HG03139 (cell line): ENCODE measurements at regions not wholly inside any gene's neighbourhood (a gene's known extent, or its start where the extent isn't known, plus 50 kb on each side); places are given as distances from the start of the nearest gene placed in this dataset.

Experiments
- ATAC-seq: cut with Tn5 transposase; IDR thresholded peaks from one replicate; pipeline ENCODE4 v1.9.1; 2021; ENCODE audit not compliant: unreplicated experiment

DNA sequence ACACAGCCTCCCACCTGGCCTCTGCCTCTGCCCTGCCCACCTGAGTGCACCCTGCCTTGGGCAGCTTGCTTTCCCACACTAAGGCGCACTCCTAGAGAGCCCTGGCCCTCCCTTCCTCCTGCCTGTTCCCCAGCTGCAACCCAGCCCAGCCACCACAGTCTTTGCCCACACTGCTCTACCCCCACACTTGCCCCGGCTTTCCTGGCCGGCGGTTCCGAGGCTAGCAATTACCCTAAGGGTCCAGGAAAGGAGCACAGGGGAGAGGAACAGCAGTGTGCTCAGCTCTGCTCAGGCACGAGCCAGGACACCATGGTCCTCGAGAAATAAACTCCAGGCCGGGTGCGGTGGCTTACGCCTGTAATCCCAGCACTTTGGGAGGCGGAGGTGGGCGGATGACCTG, 237.8 kb upstream of the RAB6C start:
- ATAC-seq, result no peak

DNA sequence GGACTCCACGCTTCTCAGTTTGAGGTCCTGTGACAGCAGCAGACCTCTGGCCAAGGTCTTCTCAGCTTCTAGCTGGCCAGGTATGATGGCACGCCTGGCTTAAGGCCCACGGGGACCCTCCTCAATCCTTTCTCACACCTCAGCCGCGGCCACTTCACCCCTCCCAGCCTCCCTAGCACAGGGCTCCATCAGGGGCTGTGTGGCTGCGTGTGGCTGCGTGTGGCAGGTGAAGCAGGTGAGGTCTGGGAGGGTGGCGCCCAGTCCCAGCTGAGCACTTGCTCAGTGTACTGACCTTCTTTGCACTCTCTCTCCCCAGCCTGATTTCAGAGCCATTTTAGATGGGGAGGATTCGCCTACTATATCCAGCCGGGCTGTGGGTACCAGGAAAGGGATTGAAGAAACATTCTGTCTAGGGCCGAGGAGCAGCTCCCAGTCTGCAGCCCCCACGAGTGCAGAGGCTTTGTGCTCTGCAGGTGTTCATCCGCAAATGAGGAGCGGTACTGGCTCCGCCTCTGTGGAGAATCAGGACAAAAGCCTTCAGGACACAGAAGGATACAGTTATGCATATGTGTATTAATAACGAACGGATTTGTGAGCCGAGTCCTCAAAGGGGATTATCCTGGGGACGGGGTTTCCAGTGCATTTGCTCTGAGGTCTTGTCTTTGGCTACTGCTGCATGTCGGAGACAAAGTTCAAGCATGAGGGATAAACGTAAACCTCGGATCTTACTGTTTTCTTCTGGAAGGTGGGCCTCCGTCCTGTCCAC, 236.9 kb upstream of the RAB6C start:
- no peak for ATAC-seq

DNA sequence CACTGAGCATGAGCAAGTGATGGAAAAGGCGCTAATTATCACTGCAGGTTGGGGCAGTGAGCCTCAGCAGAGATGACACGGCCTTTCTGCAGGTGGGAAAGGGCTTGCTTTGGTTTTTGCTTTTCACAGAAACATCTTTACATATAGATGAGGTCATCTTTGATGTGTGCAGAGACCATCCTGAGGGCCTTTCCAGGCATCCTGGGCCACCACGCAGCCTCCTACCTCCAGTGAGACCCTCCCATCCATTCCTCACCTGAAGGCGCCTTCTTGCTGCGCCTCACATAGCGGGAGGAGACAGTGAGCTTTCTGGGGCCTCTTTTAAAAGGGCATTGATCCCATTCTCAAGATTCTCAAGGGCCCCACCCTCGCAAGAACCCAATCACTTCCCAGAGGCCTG, 235.3 kb upstream of the RAB6C start:
- ATAC-seq, result no peak

- ATAC-seq, result no peak
Observed at GRCh38 chr2:129744649-129745048, 234.8 kb upstream of the RAB6C start.

GRCh38 chr2:129747500-129748125, 231.9 kb upstream of the RAB6C start:
- ATAC-seq, result no peak

DNA sequence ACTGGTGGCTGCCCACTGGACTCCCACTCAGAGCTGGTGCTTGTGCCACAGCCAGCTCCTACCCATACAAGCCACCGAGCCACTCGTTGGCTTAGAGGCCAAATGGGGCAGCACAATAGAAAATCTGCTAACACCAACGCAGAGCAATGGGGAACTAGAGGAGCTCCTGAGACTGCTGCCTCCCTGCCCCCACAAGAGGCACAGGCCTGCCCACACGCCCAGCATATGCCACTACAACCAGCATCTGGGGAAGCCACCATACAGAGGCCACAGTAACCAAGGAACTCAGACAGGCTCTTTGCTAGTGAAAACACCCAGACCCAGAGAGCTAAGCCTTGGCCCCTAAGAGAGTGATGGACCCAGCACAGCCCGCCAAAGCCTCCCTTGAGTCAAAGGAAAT, 231.2 kb upstream of the RAB6C start:
- ATAC-seq, result no peak

DNA sequence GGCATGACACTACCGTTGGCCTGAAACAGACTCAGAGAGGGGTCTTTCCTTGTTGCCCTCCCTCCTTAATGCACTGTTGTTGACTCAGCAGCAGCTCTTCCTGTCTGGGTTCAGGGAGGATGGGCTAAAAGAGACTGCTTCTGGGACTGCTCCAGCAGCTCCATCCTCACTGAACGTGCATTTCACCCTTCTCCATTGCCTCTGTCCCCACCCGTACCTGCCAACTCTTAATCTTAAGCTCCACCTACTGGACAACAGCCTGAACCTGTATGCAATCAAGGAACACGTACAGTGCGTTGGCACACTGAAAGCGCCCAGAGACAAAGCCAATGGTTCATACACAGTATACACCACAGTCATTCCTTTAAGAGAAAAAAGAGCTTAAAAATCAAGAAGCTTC, 230.8 kb upstream of the RAB6C start:
- ATAC-seq, result no peak

DNA sequence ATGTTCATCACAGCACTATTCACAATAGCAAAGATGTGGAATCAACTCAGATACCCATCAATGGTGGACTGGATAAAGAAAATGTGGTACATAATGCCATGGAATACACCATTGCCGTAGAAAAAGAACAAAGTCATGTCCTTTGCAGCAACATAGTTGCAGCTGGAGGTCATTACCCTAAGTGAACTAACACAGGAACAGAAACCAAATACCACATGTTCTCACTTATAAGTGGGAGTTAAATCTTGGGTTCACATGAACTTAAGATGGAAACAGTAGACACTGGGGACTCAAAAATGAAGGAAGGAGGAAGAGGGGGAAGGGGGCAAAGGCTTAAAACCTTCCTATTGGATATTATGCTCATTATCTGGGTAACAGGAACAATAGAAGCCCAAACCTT, 228.1 kb upstream of the RAB6C start:
- no peak for ATAC-seq

DNA sequence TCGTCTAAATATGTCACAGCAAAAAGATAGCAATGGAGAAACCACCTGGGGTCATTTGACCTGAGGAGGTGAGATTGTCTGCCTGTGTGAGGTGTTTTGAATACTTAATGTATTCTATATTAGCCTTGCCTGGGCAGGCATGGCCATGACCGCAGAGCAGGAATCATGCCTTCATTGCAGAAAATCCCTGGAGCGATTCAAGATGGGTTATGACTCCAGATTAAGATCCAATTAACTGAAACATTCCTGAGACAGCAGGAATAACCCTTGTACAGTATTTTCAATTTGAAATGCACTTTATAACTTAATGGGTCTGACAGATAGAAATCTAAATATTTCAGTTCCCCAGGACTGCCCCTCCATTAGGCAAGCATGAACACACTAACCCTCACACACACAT, 227.3 kb upstream of the RAB6C start:
- no peak for ATAC-seq

GRCh38 chr2:129752686-129753085, 226.8 kb upstream of the RAB6C start:
- no peak for ATAC-seq

DNA sequence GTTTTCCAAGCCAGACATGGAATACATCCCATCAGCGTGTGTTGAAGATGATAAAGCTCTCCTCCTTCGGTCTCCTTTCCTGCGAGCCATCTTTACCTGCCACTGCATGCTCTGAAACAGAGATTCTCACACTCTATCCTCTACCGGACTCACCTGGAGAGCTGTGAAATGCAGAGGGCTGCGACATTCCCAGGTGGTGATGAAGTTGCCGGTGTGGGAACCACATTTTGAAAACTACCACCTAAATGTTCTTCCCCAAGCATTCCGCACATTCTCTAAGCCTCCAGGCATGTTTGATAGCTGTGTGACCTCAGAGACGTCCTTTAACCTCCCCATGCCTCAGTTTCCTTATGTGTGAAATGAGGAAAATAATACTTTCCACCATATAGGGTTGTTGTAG, 226.2 kb upstream of the RAB6C start:
- no peak for ATAC-seq

DNA sequence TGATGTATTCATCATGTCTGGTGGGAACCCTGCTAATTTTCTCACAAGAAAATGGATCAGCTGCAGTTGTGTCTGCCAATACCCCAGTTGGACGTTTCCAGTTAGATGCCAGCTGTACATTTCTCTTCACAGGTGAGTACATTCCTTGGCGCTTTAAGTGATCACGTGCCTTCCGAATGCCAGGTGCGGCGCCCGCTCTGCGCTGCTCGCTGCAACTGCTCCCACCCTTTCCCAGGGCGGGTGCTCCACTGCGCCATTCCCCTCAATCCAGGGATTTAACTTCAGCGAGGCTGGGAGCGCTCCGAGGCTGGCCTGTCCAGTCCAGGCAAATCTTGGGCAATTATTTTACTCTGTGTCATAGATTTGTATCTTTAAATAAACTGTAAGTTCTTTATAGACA, 225.0 kb upstream of the RAB6C start:
- no peak for ATAC-seq

DNA sequence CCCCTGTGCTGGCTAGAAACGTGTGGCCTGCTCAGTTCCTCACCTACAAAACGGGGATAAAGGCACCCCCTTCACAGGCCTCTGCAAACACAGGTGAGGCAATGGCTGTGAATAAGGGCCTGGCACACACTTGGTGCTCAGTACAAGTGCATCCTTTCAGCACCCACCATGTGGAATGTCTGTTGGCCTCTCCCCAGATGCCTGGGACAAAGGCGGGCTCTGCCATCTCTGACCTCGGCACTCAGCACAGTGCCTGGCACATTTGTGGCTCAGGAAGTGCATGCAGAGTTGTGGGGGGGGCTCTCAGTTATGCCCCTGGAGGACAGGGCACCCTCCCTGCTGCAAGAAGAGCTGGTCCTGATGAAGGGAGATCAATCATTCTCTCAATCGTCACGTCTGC, 224.6 kb upstream of the RAB6C start:
- ATAC-seq, result no peak

DNA sequence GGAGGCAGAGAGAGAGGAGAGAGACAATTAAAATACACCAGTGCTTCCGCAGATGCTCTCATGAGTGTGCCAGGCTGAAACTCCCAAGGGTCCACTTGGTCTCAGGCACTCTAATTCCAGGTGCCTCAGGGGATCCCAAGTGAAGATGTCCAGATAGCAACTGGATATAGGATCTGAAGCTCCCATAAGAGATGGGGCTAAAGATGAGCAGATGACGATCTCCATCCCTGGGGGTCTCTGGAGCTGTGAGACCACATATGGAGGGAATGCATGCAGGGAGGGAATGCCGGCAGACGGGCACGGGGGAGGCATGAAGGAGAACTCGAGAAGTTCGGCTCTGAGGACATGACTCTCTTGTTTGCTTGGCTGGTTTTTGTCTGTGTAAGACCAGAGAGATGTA, 223.7 kb upstream of the RAB6C start:
- no peak for ATAC-seq

DNA sequence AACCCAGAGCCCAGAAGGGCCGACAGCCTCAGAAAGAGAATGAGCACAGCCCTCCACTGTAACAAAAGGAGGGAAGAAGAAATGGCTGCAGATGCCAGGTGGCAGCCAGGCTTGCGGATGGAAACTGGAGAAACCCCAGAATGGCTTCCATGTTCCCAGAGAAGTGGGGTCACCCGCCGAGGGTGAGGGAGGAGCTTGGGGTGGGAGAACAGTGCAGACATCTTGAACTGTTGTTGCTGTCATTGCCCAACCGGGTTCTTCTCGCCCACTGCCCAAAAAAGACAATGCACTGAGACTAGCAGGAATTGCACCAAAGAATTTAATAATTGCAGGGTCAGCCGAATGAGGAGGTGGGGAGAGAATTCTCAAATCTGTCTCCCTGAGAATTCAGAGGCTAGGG, 223.2 kb upstream of the RAB6C start:
- no peak for ATAC-seq

- ATAC-seq, result no peak
Observed at GRCh38 chr2:129757366-129757914, 222.0 kb upstream of the RAB6C start.

DNA sequence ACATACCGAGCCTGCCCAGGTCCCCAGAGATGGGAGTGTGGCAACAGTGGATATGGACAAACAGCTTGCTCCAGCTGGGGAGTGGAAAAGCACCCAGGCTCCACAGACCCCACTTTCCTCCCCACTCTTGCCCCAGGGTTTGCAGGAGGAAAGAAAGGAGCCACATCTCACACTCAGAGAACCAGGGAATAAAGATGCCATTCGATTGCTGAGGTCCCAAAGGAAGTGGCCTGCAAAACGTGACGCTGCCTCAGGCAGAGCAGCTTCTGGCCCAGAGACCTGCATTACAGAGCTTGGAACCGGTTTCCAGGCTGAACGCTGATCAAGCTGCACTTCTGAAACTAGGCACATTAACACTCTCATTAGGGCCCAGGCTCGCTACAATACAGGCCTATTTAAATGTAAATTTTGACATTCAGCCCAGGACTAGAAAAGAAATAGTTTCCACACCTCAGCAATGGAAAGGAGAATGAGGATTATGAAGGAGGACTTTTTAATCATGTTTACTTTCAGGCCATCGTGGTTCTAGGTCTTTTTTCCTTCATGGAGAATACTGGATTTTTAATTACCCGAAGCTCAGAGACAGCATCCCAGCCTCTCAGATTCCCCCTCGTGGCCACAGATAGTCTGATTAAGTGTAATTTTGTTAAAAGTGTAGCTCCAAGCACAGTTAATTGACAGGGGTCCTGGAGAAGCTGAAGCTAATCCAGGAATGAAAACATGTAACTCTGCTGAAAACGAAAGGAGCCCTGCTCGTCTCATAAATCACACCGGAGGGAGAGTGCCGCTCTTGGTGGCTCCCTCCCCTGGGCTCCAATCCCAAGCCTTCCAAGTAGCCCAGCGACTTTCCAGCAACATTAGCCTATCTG, 221.3 kb upstream of the RAB6C start:
- no peak for ATAC-seq

- ATAC-seq, result no peak
Observed at GRCh38 chr2:129758784-129759471, 220.5 kb upstream of the RAB6C start.

- no peak for ATAC-seq
Observed at GRCh38 chr2:129759472-129760010, 219.9 kb upstream of the RAB6C start.

DNA sequence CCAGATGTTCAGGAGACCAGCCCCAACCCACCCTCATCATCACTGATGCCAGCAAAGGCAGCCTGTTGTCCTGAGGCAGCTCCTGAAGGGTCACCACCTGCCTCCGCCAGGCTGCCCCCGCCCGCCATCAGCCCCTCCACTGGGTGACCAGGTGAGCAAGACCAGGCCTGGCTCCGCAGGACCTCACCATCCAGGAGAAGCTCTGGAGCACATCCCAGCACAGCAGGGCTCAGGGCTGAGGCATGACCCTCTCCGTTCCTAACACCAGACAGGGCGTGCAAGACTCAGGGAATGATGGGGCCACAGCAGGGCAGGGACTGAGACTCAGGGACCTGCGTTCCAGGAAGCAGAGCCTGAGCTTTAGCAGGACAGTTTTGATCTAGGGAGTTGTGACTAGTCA, 218.8 kb upstream of the RAB6C start:
- no peak for ATAC-seq

DNA sequence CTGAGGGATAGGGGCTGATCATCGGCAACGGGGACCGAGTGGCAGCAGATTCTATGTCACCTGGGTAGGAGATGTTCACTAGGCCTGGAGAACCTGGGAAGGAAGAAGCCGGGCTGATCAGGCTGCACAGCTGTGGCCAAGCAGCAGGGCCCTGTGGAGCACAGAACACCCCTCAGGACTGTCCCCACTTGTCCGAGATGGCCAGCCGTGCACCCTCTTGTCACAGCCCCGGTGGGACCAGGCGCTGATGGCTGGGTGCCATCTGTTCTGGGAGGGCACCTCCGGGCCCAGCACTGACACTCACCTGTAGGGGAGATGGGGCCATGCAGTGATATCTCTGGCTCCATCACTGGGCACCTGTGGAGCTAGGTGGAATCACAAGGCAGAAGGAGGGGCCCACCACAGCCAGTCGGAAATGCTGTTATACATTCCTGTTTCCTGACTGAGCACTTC, 217.9 kb upstream of the RAB6C start:
- ATAC-seq, result no peak
